Endothelial cell of umbilical vein (primary cell): ENCODE measurements at regions not wholly inside any gene's neighbourhood (a gene's known extent, or its start where the extent isn't known, plus 50 kb on each side); places are given as distances from the start of the nearest gene placed in this dataset.

Experiments used
- BruUV-seq: library from RNA; stranded (reverse); fragments of 400-500 nt; replicated peaks from 2 replicates; lab custom pipeline; 2021; lab: Mats Ljungman, UMichigan
- CTCF ChIA-PET: fragments of 300-600, 350-600 bp; sonication (Branson Sonifier 250); formaldehyde crosslinking; loops from one replicate; lab custom pipeline; 2021; ENCODE audit warnings: antibody characterized with exemption, inconsistent platforms; lab: Charles Lee
- POLR2A ChIA-PET: fragments of 300-600, 350-600 bp; sonication (Branson Sonifier 250); formaldehyde crosslinking; loops from one replicate; lab custom pipeline; 2021; ENCODE audit warnings: antibody characterized with exemption, inconsistent platforms; lab: Charles Lee
- DNase-seq: peaks from one replicate; pipeline ENCODE4 v3.0.0-alpha.2; 2011; ENCODE audit warnings: low read depth, low spot score
- FAIRE-seq: peaks from 2 replicates; lab custom pipeline; 2011; peaks lifted over from hg19 to GRCh38; lab: Jason Lieb, UNC
- H2AFZ ChIP-seq: 2 replicates; pipeline ENCODE4 v1.6.0; 2012; ENCODE audit warnings: low read depth, low read length, control low read depth, inconsistent platforms
- H3K27ac ChIP-seq: 2 replicates; pipeline ENCODE4 v1.5.1; 2011; ENCODE audit warnings: low read depth, mild to moderate bottlenecking, control low read depth, low read length, moderate library complexity; ENCODE audit not compliant: insufficient read depth
- H3K27me3 ChIP-seq, 2 experiments: 2 replicates each; pipeline versions ENCODE4 v1.6.0 to v1.6.1; 2011; ENCODE audit warnings: low read length in 2 of 2, mixed read lengths in 1 of 2; ENCODE audit not compliant: control insufficient read depth in 2 of 2, insufficient read depth in 2 of 2
- H3K36me3 ChIP-seq, 2 experiments: 2 replicates in 1 of 2; 3 replicates in 1 of 2; pipeline ENCODE4 v1.5.1; 2011; ENCODE audit warnings: low read length in 2 of 2, mild to moderate bottlenecking in 1 of 2, moderate library complexity in 1 of 2; ENCODE audit not compliant: control insufficient read depth in 2 of 2, insufficient read depth in 2 of 2; ENCODE audit errors: extremely low read depth in 1 of 2
- H3K4me1 ChIP-seq: 3 replicates; pipeline ENCODE4 v1.5.1; 2011; ENCODE audit warnings: mild to moderate bottlenecking, low read length; ENCODE audit not compliant: control insufficient read depth, insufficient read depth; ENCODE audit errors: extremely low read depth
- H3K4me2 ChIP-seq: 2 replicates; pipeline ENCODE4 v1.6.1; 2011; ENCODE audit warnings: low read length, control low read depth, mixed read lengths; ENCODE audit not compliant: insufficient read depth
- H3K4me3 ChIP-seq, 3 experiments: fragments of 200-600 bp in 1 of 3; sonication (generic), shearing (Covaris generic) in 1 of 3; replicated peaks in 1 of 3; 2 replicates each; pipeline ENCODE4 v1.5.1; 2011 to 2016; ENCODE audit warnings: control low read depth in 3 of 3, low read length in 3 of 3, mild to moderate bottlenecking in 2 of 3, inconsistent platforms in 1 of 3, low read depth in 1 of 3, moderate library complexity in 1 of 3; ENCODE audit not compliant: insufficient read depth in 1 of 3
- H3K79me2 ChIP-seq: 2 replicates; pipeline ENCODE4 v1.6.0; 2012; ENCODE audit warnings: low read length, inconsistent platforms; ENCODE audit not compliant: control insufficient read depth, insufficient read depth
- H3K9ac ChIP-seq: replicated peaks from 2 replicates; pipeline ENCODE3; 2011; ENCODE audit warnings: low read length, control low read depth; ENCODE audit not compliant: insufficient read depth; ENCODE audit errors: extremely low read depth
- H3K9me1 ChIP-seq: replicated peaks from 3 replicates; pipeline ENCODE4 v1.6.0; 2011; ENCODE audit warnings: mild to moderate bottlenecking, low read length; ENCODE audit not compliant: control insufficient read depth, insufficient read depth; ENCODE audit errors: extremely low read depth
- H3K9me3 ChIP-seq: replicated peaks from 2 replicates; pipeline ENCODE4 v1.5.1; 2012; ENCODE audit warnings: low read length, inconsistent platforms; ENCODE audit not compliant: control insufficient read depth, insufficient read depth
- H4K20me1 ChIP-seq: replicated peaks from 2 replicates; pipeline ENCODE3; 2011; ENCODE audit warnings: mild to moderate bottlenecking, low read length; ENCODE audit not compliant: control insufficient read depth, insufficient read depth; ENCODE audit errors: extremely low read depth
- CTCF ChIP-seq, 2 donors: IDR thresholded peaks; 1 replicate in 1 of 2; 2 replicates in 1 of 2; pipeline ENCODE4 v1.5.1; 2011; ENCODE audit warnings: low read length in 2 of 2, mild to moderate bottlenecking in 2 of 2, moderate library complexity in 2 of 2, control low read depth in 1 of 2, inconsistent platforms in 1 of 2, low read depth in 1 of 2; ENCODE audit not compliant: insufficient read depth in 1 of 2; ENCODE audit errors: extremely low read depth in 1 of 2
- EZH2 ChIP-seq: IDR thresholded peaks from 2 replicates; pipeline ENCODE4 v1.6.1; 2012; ENCODE audit warnings: borderline replicate concordance, low read depth, mild to moderate bottlenecking, moderate library complexity, low read length, inconsistent platforms; ENCODE audit not compliant: severe bottlenecking
- FOS ChIP-seq: IDR thresholded peaks from 2 replicates; pipeline ENCODE4 v1.6.1; 2011; ENCODE audit warnings: mild to moderate bottlenecking, low read length, moderate library complexity, borderline replicate concordance; ENCODE audit not compliant: insufficient read depth
- GATA2 ChIP-seq: IDR thresholded peaks from 2 replicates; pipeline ENCODE4 v1.7.0; 2011; ENCODE audit warnings: low read depth, mild to moderate bottlenecking, moderate library complexity, mixed read lengths, low read length; ENCODE audit not compliant: insufficient read length, insufficient read depth
- JUN ChIP-seq: IDR thresholded peaks from 2 replicates; pipeline ENCODE4 v1.6.1; 2011; ENCODE audit warnings: borderline replicate concordance, low read depth; ENCODE audit not compliant: insufficient read length, insufficient read depth
- MAX ChIP-seq: IDR thresholded peaks from 2 replicates; pipeline ENCODE4 v1.6.1; 2011; ENCODE audit not compliant: insufficient read depth, insufficient read length
- MYC ChIP-seq: IDR thresholded peaks from one replicate; pipeline ENCODE4 v1.6.1; 2011; ENCODE audit warnings: mild to moderate bottlenecking, low read depth, low read length
- POLR2A ChIP-seq: IDR thresholded peaks from 2 replicates; pipeline ENCODE4 v1.6.1; 2012; ENCODE audit warnings: low read depth, mild to moderate bottlenecking, control low read depth, low read length
- POLR2AphosphoS5 ChIP-seq: IDR thresholded peaks from 2 replicates; pipeline ENCODE4 v1.6.1; 2012; ENCODE audit warnings: low read depth, mild to moderate bottlenecking, control low read depth, low read length, moderate library complexity; ENCODE audit not compliant: insufficient read depth
- dilution Hi-C: fragments of 300-500 bp; cut with MboI; formaldehyde crosslinking; loops from one replicate; pipeline ENCODE4 v1.15.0; 2019; ENCODE audit warnings: low sequenced_read_pairs; ENCODE audit not compliant: extremely low pct_ligation_motif_present
- intact Hi-C: fragments of 100-400 bp; cut with micrococcal nuclease; formaldehyde crosslinking; loops from one replicate; pipeline ENCODE4 v1.10.0; 2022

- H3K27ac ChIP-seq, result no peak overlapping the region
- DNase-seq (no peak), FAIRE-seq (no peak)
- TF ChIP-seq JUN, result no peak
- TF ChIP-seq CTCF (IDR thresholded peaks at IDR 0.05; ENCODE audit: extremely low read depth in 1 of 2, insufficient read depth in 1 of 2, low read depth in 1 of 2, low read length in 2 of 2), result no peak
- no peak for TF ChIP-seq FOS
- TF ChIP-seq POLR2A, result no peak
- TF ChIP-seq MYC, result no peak
- TF ChIP-seq GATA2, result no peak
- TF ChIP-seq EZH2, result no peak
- no peak for TF ChIP-seq MAX
- no peak for TF ChIP-seq POLR2AphosphoS5
- H3K4me3 ChIP-seq, result no peak overlapping the region
- no peak overlapping the region for H3K9ac ChIP-seq
- H3K4me1 ChIP-seq, result no peaks in the 10 kb centered on the region
- H3K9me1 ChIP-seq, result no peaks in the 10 kb centered on the region
- H3K27me3 ChIP-seq, result no peaks in the 10 kb centered on the region
- H2AFZ ChIP-seq, result no peak overlapping the region
- no peaks in the 10 kb centered on the region for H3K9me3 ChIP-seq
- H4K20me1 ChIP-seq, result no peaks in the 10 kb centered on the region
- no peaks in the 10 kb centered on the region for H3K36me3 ChIP-seq
- POLR2A ChIA-PET, result no interaction called here
- dilution Hi-C loops (no loop called here), intact Hi-C loops (no loop called here)
- CTCF ChIA-PET, result no interaction called here
- BruUV-seq, result no TSS peak
- H3K4me2 ChIP-seq, result no peak overlapping the region
- H3K79me2 ChIP-seq, result no peaks in the 10 kb centered on the region
These were observed 307.6 kb upstream of the CDH20 start for GRCh38 chr18:61025596-61025995.
